ENCODE measurements at regions not wholly inside any gene's neighbourhood (a gene's known extent, or its start where the extent isn't known, plus 50 kb on each side); places are given as distances from the start of the nearest gene placed in this dataset.

DNA sequence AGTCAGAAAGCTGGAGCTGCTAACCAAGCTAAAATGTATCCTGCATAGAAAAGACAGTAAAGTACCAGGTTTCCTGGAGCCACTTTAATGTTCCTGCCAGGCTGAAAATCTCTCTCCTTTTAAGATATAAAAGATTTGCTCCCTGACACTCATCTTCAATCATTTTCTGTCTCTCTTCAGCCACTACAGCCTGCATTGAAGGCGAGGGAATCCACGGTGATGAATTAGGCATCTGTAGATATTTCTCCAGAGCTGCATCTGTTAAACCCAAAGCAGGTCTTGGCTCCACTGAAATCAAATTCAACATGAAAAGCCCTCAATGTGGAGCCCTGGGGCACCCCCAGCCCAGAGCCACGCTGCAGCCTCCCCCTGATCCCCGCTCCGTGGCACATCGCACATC, 94.7 kb upstream of the CRHR1 start:
- TF ChIP-seq CTCF (conservative IDR thresholded peaks at IDR 0.05; ENCODE audit: low read depth, low read length) (no peak), RAD21 (IDR thresholded peaks at IDR 0.05; ENCODE audit: low read length) (no peak), POLR2A (IDR thresholded peaks at IDR 0.05; ENCODE audit: low read depth, low read length) (no peak), FOS (IDR thresholded peaks at IDR 0.05; ENCODE audit: low read depth, low read length) (no peak), NFE2L2 (IDR thresholded peaks at IDR 0.05; ENCODE audit: low read depth, low read length) (no peak), CEBPB (IDR thresholded peaks at IDR 0.05; ENCODE audit: low read depth, low read length) (no peak), MXI1 (IDR thresholded peaks at IDR 0.05; ENCODE audit: borderline replicate concordance, low read depth, low read length) (no peak)
- TF ChIP-seq, protein P1, sequence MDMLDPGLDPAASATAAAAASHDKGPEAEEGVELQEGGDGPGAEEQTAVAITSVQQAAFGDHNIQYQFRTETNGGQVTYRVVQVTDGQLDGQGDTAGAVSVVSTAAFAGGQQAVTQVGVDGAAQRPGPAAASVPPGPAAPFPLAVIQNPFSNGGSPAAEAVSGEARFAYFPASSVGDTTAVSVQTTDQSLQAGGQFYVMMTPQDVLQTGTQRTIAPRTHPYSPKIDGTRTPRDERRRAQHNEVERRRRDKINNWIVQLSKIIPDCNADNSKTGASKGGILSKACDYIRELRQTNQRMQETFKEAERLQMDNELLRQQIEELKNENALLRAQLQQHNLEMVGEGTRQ (IDR thresholded peaks at IDR 0.05; ENCODE audit: low read depth, low read length): no peak
